ENCODE measurements at regions not wholly inside any gene's neighbourhood (a gene's known extent, or its start where the extent isn't known, plus 50 kb on each side); places are given as distances from the start of the nearest gene placed in this dataset.

DNA sequence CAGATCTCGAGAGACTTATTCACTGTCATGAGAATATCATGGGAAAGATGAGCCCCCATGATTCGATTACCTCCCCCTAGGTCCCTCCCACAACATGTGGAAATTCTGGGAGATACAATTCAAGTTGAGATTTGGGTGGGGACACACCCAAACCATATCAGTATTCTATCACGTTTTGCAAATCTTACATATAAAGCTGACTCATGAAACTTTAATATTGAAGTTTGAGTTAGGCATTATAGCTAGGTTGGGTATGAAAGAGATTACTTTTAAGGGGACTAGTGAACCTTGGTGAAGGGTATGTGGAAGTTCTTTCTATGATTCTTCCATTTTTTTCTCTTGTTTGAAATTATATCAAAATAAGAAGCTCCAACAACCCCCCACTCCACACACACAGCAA is 117.7 kb upstream of the RASGRP1 start:
- ChIA-PET CTCF (interaction anchor here (0.7 to 12.2 kb wide), 22 partner anchors 9 to 242 kb away, joined by 3 to 185 read pairs (median 6); partner anchors contain the start of genes FAM98B and RASGRP1), POLR2A (no interaction called here)
- WGBS (ENCODE audit: insufficient coverage): 90% methylated on average over 2 of the region's 3 CpGs
- DNase-seq: no peak
- no peaks in the 10 kb centered on the region for H3K9me3 ChIP-seq (ENCODE audit: control extremely low read depth in 1 of 5, control insufficient read depth in 4 of 5, insufficient read depth in 2 of 5, low read depth in 1 of 5, low read length in 4 of 5)
- H3K27me3 ChIP-seq (replicated peaks in 2 of 5; ENCODE audit: control insufficient read depth in 4 of 5, insufficient read depth in 5 of 5, low read length in 4 of 5): no peaks in the 10 kb centered on the region
- no peaks in the 10 kb centered on the region for H3K36me3 ChIP-seq (ENCODE audit: control insufficient read depth in 4 of 4, insufficient read depth in 4 of 4, low read length in 3 of 4)
- H3K4me3 ChIP-seq (ENCODE audit: control insufficient read depth in 1 of 7, extremely low read depth in 1 of 7, insufficient read depth in 4 of 7, low read depth in 2 of 7, low read length in 6 of 7): no peak overlapping the region
- no peak overlapping the region for H3K27ac ChIP-seq (ENCODE audit: insufficient read depth in 1 of 2, low read depth in 1 of 2, low read length in 2 of 2, poor library complexity in 1 of 2, severe bottlenecking in 2 of 2)
- H3K4me1 ChIP-seq (ENCODE audit: control extremely low read depth in 1 of 4, control insufficient read depth in 4 of 4, insufficient read depth in 4 of 4, low read length in 3 of 4): peaks cover 0 to 25% (median 12%) of the 10 kb centered on the region in 4 experiments

DNA sequence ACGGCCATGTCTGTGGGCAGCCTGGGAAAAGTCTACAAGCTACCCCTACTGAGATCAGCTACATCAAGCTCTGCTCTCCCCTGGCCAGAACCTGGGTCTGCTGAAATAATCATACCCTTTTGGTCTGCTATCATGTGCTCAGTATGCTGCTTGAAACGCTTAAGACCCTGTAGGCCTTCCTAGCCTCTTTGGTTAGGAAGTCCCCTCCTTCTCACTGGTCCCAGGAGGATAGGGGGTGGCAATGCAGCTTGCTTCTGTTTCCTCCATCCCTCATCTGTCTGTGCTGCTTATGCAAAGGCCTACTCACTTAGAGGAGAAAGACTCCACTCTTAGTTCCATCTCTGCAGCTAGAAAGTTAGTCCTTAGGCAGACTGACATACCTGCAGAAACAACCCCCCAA is 118.2 kb upstream of the RASGRP1 start:
- ChIA-PET POLR2A (no interaction called here), CTCF (interaction anchor here (0.7 to 12.2 kb wide), 26 partner anchors 8 to 242 kb away, joined by 3 to 185 read pairs (median 6); partner anchors contain the start of genes FAM98B and RASGRP1)
- H3K36me3 ChIP-seq (ENCODE audit: control insufficient read depth in 4 of 4, insufficient read depth in 4 of 4, low read length in 3 of 4): no peaks in the 10 kb centered on the region
- no peaks in the 10 kb centered on the region for H3K27me3 ChIP-seq (replicated peaks in 2 of 5; ENCODE audit: control insufficient read depth in 4 of 5, insufficient read depth in 5 of 5, low read length in 4 of 5)
- H3K9me3 ChIP-seq (ENCODE audit: control extremely low read depth in 1 of 5, control insufficient read depth in 4 of 5, insufficient read depth in 2 of 5, low read depth in 1 of 5, low read length in 4 of 5): no peaks in the 10 kb centered on the region
- DNase-seq: peak in 1 of 3 donors; percentile 33
- WGBS (ENCODE audit: insufficient coverage): 50% methylated on average over 2 of the region's 2 CpGs
- no peak overlapping the region for H3K27ac ChIP-seq (ENCODE audit: insufficient read depth in 1 of 2, low read depth in 1 of 2, low read length in 2 of 2, poor library complexity in 1 of 2, severe bottlenecking in 2 of 2)
- peaks cover 0 to 29% (median 12%) of the 10 kb centered on the region in 4 experiments for H3K4me1 ChIP-seq (ENCODE audit: control extremely low read depth in 1 of 4, control insufficient read depth in 4 of 4, insufficient read depth in 4 of 4, low read length in 3 of 4)
- no peak overlapping the region for H3K4me3 ChIP-seq (ENCODE audit: control insufficient read depth in 1 of 7, extremely low read depth in 1 of 7, insufficient read depth in 4 of 7, low read depth in 2 of 7, low read length in 6 of 7)

DNA sequence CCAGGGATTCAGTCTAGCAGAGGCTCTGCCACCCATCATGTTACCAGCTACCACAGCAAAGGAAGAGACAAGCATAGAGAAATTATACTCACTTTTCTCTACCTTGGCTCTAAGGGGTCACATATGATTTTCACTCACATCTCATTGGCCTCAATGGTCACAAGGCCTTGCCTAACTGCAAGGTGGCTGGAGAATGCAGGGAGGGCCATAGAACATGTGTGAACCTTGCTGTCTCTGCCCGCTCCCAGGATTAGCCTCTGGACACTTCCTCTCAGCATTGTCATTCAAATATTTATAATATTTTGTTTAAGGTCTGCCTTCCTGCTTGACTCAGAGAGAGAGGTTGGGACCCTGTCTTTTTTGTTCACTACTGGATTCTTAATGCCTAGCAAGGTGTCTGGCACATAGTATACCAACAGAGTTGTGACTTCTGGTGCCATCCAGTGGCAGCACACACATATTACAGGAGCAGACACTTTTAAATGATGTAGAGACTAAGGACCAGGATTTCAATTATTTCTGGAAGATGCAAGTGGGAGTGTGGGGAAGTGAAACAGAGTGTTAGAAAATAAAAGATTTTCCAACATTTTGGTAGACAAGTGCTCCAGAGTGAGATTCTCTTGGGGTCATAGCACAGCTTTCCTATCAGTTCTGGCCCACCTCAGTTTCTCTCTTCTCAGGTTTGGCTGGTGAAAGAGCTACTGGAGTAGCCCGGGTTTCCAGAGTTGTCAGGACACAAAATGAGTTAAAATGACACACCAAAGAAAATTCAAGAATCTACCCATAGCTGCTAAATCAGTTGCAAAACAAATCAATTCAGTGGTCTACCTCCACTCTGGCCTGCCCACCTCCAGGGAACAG is 119.0 kb upstream of the RASGRP1 start:
- Histone ChIP-seq H3K4me3 (ENCODE audit: control insufficient read depth in 1 of 7, extremely low read depth in 1 of 7, insufficient read depth in 4 of 7, low read depth in 2 of 7, low read length in 6 of 7) (no peak overlapping the region), H3K9me3 (ENCODE audit: control extremely low read depth in 1 of 5, control insufficient read depth in 4 of 5, insufficient read depth in 2 of 5, low read depth in 1 of 5, low read length in 4 of 5) (no peaks in the 10 kb centered on the region), H3K36me3 (ENCODE audit: control insufficient read depth in 4 of 4, insufficient read depth in 4 of 4, low read length in 3 of 4) (no peaks in the 10 kb centered on the region), H3K27me3 (replicated peaks in 2 of 5; ENCODE audit: control insufficient read depth in 4 of 5, insufficient read depth in 5 of 5, low read length in 4 of 5) (no peaks in the 10 kb centered on the region), H3K4me1 (ENCODE audit: control extremely low read depth in 1 of 4, control insufficient read depth in 4 of 4, insufficient read depth in 4 of 4, low read length in 3 of 4) (peaks cover 0 to 31% (median 12%) of the 10 kb centered on the region in 4 experiments), H3K27ac (ENCODE audit: insufficient read depth in 1 of 2, low read depth in 1 of 2, low read length in 2 of 2, poor library complexity in 1 of 2, severe bottlenecking in 2 of 2) (no peak overlapping the region)
- WGBS (ENCODE audit: insufficient coverage): 91% methylated on average over 1 of the region's 2 CpGs
- peak; percentile 63 to 75 (median 69) for DNase-seq
- CTCF ChIA-PET: interaction anchor here (0.6 to 12.2 kb wide), 36 partner anchors 9 to 243 kb away, joined by 3 to 185 read pairs (median 4); partner anchors contain the start of genes FAM98B and RASGRP1
- POLR2A ChIA-PET: no interaction called here

GRCh38 chr15:38684440-38685010 is 119.9 kb upstream of the RASGRP1 start:
- Histone ChIP-seq H3K27me3 (replicated peaks in 2 of 5; ENCODE audit: control insufficient read depth in 4 of 5, insufficient read depth in 5 of 5, low read length in 4 of 5) (no peaks in the 10 kb centered on the region), H3K4me1 (ENCODE audit: control extremely low read depth in 1 of 4, control insufficient read depth in 4 of 4, insufficient read depth in 4 of 4, low read length in 3 of 4) (peaks cover 0 to 40% (median 17%) of the 10 kb centered on the region in 4 experiments), H3K27ac (ENCODE audit: insufficient read depth in 1 of 2, low read depth in 1 of 2, low read length in 2 of 2, poor library complexity in 1 of 2, severe bottlenecking in 2 of 2) (no peak overlapping the region), H3K4me3 (ENCODE audit: control insufficient read depth in 1 of 7, extremely low read depth in 1 of 7, insufficient read depth in 4 of 7, low read depth in 2 of 7, low read length in 6 of 7) (no peak overlapping the region), H3K9me3 (ENCODE audit: control extremely low read depth in 1 of 5, control insufficient read depth in 4 of 5, insufficient read depth in 2 of 5, low read depth in 1 of 5, low read length in 4 of 5) (no peaks in the 10 kb centered on the region), H3K36me3 (ENCODE audit: control insufficient read depth in 4 of 4, insufficient read depth in 4 of 4, low read length in 3 of 4) (no peaks in the 10 kb centered on the region)
- peak in 2 of 3 donors; percentile 46 to 51 for DNase-seq
- 69% methylated on average over 2 of the region's 2 CpGs for WGBS (ENCODE audit: insufficient coverage)
- POLR2A ChIA-PET: no interaction called here
- CTCF ChIA-PET: interaction anchor here (0.6 to 12.2 kb wide), 22 partner anchors 8 to 244 kb away, joined by 3 to 185 read pairs (median 5); partner anchors contain the start of gene RASGRP1

- no peak overlapping the region for H3K27ac ChIP-seq (ENCODE audit: insufficient read depth in 1 of 2, low read depth in 1 of 2, low read length in 2 of 2, poor library complexity in 1 of 2, severe bottlenecking in 2 of 2)
- WGBS (ENCODE audit: insufficient coverage): 95% methylated on average over 2 of the region's 4 CpGs
Measured at GRCh38 chr15:38685686-38686339, 121.2 kb upstream of the RASGRP1 start.

GRCh38 chr15:38687340-38687739 is 122.7 kb upstream of the RASGRP1 start:
- 92% methylated on average over 1 of the region's 2 CpGs for WGBS (ENCODE audit: insufficient coverage)

More at GRCh38 chr15:38685686-38686339, 121.2 kb upstream of the RASGRP1 start:
- DNase-seq: no peak
- ChIA-PET CTCF (interaction anchor here (1.3 to 12.2 kb wide), 8 partner anchors 15 to 245 kb away, joined by 4 to 185 read pairs (median 13); partner anchors contain the start of genes FAM98B and RASGRP1), POLR2A (no interaction called here)
- Histone ChIP-seq H3K4me3 (ENCODE audit: control insufficient read depth in 1 of 7, extremely low read depth in 1 of 7, insufficient read depth in 4 of 7, low read depth in 2 of 7, low read length in 6 of 7) (no peak overlapping the region), H3K27me3 (replicated peaks in 2 of 5; ENCODE audit: control insufficient read depth in 4 of 5, insufficient read depth in 5 of 5, low read length in 4 of 5) (no peaks in the 10 kb centered on the region), H3K4me1 (ENCODE audit: control extremely low read depth in 1 of 4, control insufficient read depth in 4 of 4, insufficient read depth in 4 of 4, low read length in 3 of 4) (peaks cover 5 to 49% (median 22%) of the 10 kb centered on the region in 4 experiments), H3K36me3 (ENCODE audit: control insufficient read depth in 4 of 4, insufficient read depth in 4 of 4, low read length in 3 of 4) (no peaks in the 10 kb centered on the region), H3K9me3 (ENCODE audit: control extremely low read depth in 1 of 5, control insufficient read depth in 4 of 5, insufficient read depth in 2 of 5, low read depth in 1 of 5, low read length in 4 of 5) (no peaks in the 10 kb centered on the region)

More at GRCh38 chr15:38687340-38687739, 122.7 kb upstream of the RASGRP1 start:
- Histone ChIP-seq H3K4me1 (ENCODE audit: control extremely low read depth in 1 of 4, control insufficient read depth in 4 of 4, insufficient read depth in 4 of 4, low read length in 3 of 4) (peaks cover 5 to 49% (median 22%) of the 10 kb centered on the region in 4 experiments), H3K4me3 (ENCODE audit: control insufficient read depth in 1 of 7, extremely low read depth in 1 of 7, insufficient read depth in 4 of 7, low read depth in 2 of 7, low read length in 6 of 7) (no peak overlapping the region), H3K36me3 (ENCODE audit: control insufficient read depth in 4 of 4, insufficient read depth in 4 of 4, low read length in 3 of 4) (no peaks in the 10 kb centered on the region), H3K9me3 (ENCODE audit: control extremely low read depth in 1 of 5, control insufficient read depth in 4 of 5, insufficient read depth in 2 of 5, low read depth in 1 of 5, low read length in 4 of 5) (no peaks in the 10 kb centered on the region), H3K27ac (ENCODE audit: insufficient read depth in 1 of 2, low read depth in 1 of 2, low read length in 2 of 2, poor library complexity in 1 of 2, severe bottlenecking in 2 of 2) (no peak overlapping the region), H3K27me3 (replicated peaks in 2 of 5; ENCODE audit: control insufficient read depth in 4 of 5, insufficient read depth in 5 of 5, low read length in 4 of 5) (no peaks in the 10 kb centered on the region)
- no peak for DNase-seq
- CTCF ChIA-PET: interaction anchor here (0.7 to 12.2 kb wide), 9 partner anchors 13 to 246 kb away, joined by 3 to 185 read pairs (median 9); partner anchors contain the start of genes FAM98B and RASGRP1
- POLR2A ChIA-PET: interaction anchor here (0.7 kb wide), 1 partner anchor 9 kb away, joined by 3 read pairs; no protein-coding TSS in a partner anchor
